T-helper 22 cell (primary cell): ENCODE measurements at regions not wholly inside any gene's neighbourhood (a gene's known extent, or its start where the extent isn't known, plus 50 kb on each side); places are given as distances from the start of the nearest gene placed in this dataset.
"Not testable (repeated sequence)": the region's sequence is repeated elsewhere in the genome, so short reads cannot be mapped to it uniquely, and the experiment has no call there.

Experiments used
- DNase-seq: peaks from one replicate; pipeline ENCODE4 v3.0.0-alpha.2; 2020; ENCODE audit warnings: low read depth

DNA sequence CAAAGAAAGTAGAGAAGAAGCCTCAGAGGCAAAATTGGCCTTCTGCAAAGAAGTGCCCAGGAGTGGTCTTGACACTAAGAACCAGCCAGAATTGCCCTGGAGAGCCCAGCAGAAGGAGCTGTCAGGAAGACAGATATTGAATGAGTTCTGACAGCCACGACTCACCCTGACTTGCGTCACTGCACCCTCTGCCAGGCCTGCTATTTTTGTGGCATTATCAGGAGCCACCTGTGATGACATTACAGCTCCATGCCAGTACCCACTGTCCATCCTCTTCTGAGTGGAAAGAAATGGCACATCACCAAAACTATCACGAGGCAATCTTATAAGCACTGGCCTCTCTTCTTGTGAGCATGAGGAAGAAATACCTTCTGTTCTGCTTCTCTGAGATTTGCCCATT lies 67.7 kb downstream of the SMIM20 start:
- no peak for DNase-seq

DNA sequence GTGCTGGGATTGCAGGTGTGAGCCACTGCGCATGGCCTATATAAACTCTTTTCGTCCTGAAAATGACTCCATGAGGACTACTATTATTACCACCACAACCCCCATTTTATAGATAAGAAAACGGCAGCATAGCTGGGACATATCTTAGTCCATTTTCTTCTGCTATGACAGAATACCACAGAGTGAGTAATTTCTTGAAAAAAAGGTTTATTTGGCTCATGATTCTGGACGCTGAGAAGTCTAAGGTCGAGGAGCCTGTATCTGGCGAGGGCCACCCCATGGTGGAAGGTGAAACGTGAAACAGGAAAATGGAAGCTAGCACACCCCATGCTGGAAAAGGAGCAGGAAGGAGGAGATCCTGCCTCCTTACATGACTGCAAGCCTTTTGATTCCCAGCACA lies 68.9 kb downstream of the SMIM20 start:
- DNase-seq, result no peak

DNA sequence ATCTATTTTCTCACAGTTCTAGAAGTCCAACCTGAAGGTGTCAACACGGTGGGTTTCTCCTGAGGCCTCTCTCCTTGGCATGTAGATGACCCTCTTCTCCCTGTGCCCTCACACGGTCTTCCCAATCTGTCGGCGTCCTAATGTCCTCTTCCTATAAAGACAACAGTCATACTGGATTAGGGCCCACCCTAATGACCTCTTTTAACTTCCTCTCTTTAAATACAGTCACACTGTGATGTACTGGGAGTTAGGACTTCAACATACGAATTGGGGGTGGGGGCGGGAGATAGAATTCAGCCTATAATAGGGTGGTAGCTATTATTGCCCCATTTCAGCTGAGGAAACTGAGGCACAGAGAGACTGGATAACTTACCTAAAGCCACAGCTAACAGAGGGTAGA lies 70.2 kb downstream of the SMIM20 start:
- no peak for DNase-seq

- no peak for DNase-seq
Observed at GRCh38 chr4:25984796-25985195, 70.8 kb downstream of the SMIM20 start.

- DNase-seq, result no peak
Observed at GRCh38 chr4:25986807-25987206, 72.8 kb downstream of the SMIM20 start.

- DNase-seq, result no peak
Observed at GRCh38 chr4:25991340-25991739, 77.3 kb downstream of the SMIM20 start.

DNA sequence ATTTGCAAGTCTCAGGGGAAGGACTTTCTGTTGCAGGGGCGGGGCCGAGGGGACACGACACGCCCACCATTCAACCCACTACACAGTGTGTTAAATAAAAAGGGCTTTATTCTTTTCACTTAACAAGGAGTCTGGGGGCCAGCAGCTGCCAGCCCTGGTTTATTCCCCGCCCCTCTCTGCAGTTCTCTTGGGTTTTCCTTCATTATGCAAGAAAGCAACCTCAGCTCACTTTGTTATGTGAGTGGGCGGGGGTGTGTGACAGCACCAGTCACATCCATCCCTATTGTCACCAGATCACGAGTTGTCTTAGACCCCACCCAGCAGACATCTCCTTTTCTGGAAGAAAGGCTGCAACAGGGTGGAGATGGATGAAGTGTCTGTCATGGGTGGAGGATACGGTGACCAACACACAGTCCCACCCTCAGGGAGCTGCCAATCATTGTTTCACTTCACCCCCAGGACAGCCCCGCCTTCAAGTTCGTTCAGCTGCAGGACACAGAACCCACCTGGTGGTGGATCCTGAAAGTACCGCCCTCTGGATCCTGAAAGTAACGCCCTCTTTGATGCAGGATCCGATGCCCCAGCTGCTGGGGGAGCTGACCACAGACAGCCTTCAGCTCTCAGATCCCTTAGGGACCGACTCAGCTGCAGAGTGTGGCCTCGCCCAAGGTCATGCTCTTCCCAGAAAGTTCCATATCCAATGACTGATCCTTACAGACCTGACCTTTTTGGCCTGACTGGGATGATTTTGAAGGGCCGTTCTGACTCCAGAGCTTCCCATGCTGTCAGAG lies 79.6 kb downstream of the SMIM20 start:
- DNase-seq, result no peak

DNA sequence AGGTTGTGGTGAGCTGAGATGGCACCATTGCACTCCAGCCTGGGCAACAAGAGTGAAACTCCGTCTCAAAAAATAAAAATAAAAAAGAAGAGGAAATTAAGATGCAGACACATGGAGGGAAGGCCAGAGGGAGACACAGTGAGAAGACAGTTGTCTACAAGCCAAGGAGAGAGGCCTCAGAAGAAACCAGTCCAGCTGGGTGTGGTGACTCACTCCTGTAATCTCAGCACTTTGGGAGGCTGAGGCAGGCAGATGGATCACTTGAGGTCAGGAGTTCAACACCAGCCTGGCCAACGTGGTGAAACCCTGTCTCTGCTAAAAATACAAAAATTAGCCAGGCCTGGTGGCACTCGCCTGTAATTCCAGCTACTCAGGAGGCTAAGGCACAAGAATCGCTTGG lies 80.6 kb downstream of the SMIM20 start:
- not testable (repeated sequence) for DNase-seq

GRCh38 chr4:26000274-26000950 lies 86.4 kb downstream of the SMIM20 start:
- DNase-seq, result no peak

- no peak for DNase-seq
Observed at GRCh38 chr4:26001413-26001812, 87.4 kb downstream of the SMIM20 start.

- DNase-seq, result no peak
Observed at GRCh38 chr4:26001816-26002215, 87.8 kb downstream of the SMIM20 start.

DNA sequence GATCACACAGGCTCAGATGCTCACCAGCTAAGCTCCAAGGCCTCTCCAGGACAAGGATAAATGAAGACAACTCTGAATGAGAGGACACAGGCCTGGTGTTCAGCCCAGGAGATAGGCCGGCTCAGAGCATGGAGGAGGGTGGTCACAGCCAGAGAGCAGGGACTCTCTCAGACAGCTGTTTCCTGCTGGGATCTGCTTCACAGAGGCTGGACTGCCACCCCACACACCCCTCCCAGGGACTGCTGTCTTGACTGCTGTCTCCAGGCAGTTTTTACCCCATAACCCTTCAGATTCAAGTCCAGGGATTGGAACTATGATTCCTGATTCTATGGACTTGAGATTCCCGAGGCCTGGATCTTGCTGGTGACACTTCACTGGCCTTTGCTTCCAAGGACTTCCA lies 89.0 kb downstream of the SMIM20 start:
- no peak for DNase-seq

DNA sequence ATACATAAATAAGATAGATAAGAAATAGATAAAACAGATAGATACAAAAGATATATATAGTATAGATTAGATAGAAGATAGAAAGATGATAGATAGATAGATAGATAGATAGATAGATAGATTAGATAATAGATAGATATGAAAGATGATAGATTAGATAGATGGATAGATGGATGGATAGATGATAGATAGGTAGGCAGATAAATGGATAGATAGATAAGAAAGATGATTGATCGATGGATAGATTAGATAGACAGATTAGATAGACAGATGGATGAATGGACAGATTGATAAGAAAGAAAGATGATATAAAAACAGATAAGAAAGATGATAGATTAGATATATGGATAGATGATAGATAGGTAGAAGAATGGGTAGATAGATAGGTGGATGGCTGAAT lies 90.3 kb downstream of the SMIM20 start:
- no peak for DNase-seq

DNA sequence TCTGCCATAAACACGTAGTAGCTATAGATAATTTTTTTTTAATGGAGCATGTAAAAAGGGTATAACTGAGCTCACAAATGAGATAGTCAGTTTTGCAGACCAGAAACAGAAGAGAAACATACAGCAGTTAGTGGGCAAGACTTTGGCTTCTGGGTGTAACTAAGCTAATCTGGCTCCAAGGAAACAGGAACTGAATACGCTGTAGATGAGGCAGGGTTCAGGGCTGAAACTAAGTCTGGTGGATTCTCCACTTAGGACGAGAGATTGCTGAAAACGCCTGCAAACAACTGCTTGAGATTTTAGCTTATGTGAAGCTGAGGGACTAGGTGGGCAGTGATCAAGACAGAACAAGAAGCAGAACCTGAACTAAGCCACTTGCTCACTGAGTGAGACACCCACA lies 91.7 kb downstream of the SMIM20 start:
- no peak for DNase-seq

GRCh38 chr4:26008737-26009136 lies 94.7 kb downstream of the SMIM20 start:
- no peak for DNase-seq

GRCh38 chr4:26009502-26009901 lies 95.5 kb downstream of the SMIM20 start:
- DNase-seq, result no peak

GRCh38 chr4:26010304-26010703 lies 96.3 kb downstream of the SMIM20 start:
- DNase-seq, result no peak

- DNase-seq, result no peak
Observed at GRCh38 chr4:26013629-26014028, 99.6 kb downstream of the SMIM20 start.

GRCh38 chr4:26015133-26015651 lies 101.2 kb downstream of the SMIM20 start:
- no peak for DNase-seq

GRCh38 chr4:26015906-26016305 lies 101.9 kb downstream of the SMIM20 start:
- DNase-seq, result no peak

DNA sequence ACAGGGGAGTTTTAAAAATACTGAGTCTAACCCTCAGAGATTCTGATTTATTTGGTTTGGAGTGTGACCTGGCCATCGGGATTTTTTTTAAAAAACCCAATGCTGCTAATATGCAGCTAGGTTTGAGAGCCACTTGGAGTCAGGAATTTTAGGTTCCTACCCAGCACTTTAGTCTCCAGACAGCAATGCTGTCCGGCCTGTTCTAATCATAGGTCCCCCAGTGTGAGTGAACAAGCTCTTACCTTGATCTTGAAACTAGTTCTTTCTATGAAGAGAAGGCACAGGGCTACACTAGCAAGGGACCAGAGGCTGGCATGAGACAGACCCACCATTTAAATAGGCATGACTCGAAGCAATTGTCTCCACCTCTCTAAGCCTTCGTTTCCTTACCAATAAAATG lies 103.5 kb downstream of the SMIM20 start:
- DNase-seq, result no peak

DNA sequence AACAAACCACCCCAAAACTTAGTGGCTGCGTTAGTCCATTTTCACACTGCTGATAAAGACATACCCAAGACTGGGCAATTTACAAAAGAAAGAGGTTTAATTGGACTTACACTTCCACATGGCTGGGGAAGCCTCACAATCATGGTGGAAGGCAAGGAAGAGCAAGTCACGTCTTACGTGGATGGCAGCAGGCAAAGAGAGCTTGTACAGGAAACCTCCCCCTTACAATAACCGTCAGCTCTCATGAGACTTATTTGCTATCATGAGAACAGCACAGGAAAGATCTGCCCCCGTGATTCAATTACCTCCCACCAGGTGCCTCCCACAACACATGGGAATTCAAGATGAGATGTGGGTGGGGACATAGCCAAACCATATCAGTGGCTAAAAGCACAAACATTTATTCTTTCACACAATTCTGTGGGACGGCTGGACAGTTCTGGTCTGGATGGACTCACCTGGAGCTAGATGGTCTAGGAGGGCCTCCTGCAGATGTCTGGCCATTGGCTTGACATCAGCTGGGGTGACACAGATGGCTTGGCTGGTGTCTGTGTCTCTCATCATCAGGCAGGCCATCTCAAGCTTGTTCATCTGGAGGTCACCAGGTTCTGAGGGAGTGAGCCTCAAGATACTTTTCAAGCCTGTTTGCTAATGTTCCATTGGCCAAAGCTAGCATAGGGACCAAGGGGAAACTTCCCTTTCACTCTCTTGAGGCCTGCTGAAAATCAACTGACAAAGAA lies 104.1 kb downstream of the SMIM20 start:
- DNase-seq, result not testable (repeated sequence)
